CD4-positive, CD25-positive, alpha-beta regulatory T cell (primary cell): ENCODE measurements at regions not wholly inside any gene's neighbourhood (a gene's known extent, or its start where the extent isn't known, plus 50 kb on each side); places are given as distances from the start of the nearest gene placed in this dataset.

Experiments used
- ATAC-seq, 2 donors: fragments of 150-1000 bp; cut with Tn5 transposase; one replicate each; pipeline ENCODE4 v1.10.0; 2021; ENCODE audit warnings: low read depth in 2 of 2, moderate number of reproducible peaks in 2 of 2, moderate library complexity in 1 of 2
- DNase-seq, 3 donors: peaks; one replicate each; pipeline versions ENCODE4 v3.0.0 to v3.0.0-alpha.2; 2012 to 2022; ENCODE audit warnings: mixed read lengths in 1 of 3
- H3K27ac ChIP-seq: one replicate; pipeline ENCODE4 v1.7.0; 2013; ENCODE audit warnings: mild to moderate bottlenecking, low read length; ENCODE audit not compliant: insufficient read depth, poor library complexity, severe bottlenecking
- H3K27me3 ChIP-seq: one replicate; pipeline ENCODE4 v1.7.0; 2013; ENCODE audit warnings: low read length; ENCODE audit not compliant: control insufficient read depth, insufficient read depth
- H3K36me3 ChIP-seq: one replicate; pipeline ENCODE4 v1.7.0; 2013; ENCODE audit warnings: mild to moderate bottlenecking, low read length, moderate library complexity; ENCODE audit not compliant: control insufficient read depth, insufficient read depth
- H3K4me1 ChIP-seq: 2 replicates; pipeline ENCODE4 v1.7.0; 2013; ENCODE audit warnings: mild to moderate bottlenecking, low read length; ENCODE audit not compliant: insufficient read depth, control insufficient read depth, poor library complexity, severe bottlenecking
- H3K4me3 ChIP-seq: one replicate; pipeline ENCODE4 v1.7.0; 2013; ENCODE audit warnings: low read depth, mild to moderate bottlenecking, low read length, moderate library complexity
- H3K9me3 ChIP-seq, 2 experiments: 1 replicate in 1 of 2; 2 replicates in 1 of 2; pipeline ENCODE4 v1.7.0; 2013; ENCODE audit warnings: low read length in 2 of 2, mild to moderate bottlenecking in 1 of 2, moderate library complexity in 1 of 2; ENCODE audit not compliant: control insufficient read depth in 2 of 2
- H3K27ac Mint-ChIP-seq, 3 donors: one replicate each; pipeline ENCODE4 v1.8.0; 2020 to 2022; ENCODE audit warnings: mild to moderate bottlenecking in 3 of 3, mixed read lengths in 3 of 3, moderate library complexity in 2 of 3
- H3K27me3 Mint-ChIP-seq: one replicate; pipeline ENCODE4 v1.8.0; 2022; ENCODE audit warnings: mild to moderate bottlenecking, mixed read lengths
- H3K36me3 Mint-ChIP-seq: one replicate; pipeline ENCODE4 v1.8.0; 2020; ENCODE audit warnings: mixed read lengths
- H3K4me1 Mint-ChIP-seq, 4 donors: one replicate each; pipeline ENCODE4 v1.8.0; 2020 to 2022; ENCODE audit warnings: mixed read lengths in 4 of 4, mild to moderate bottlenecking in 1 of 4
- H3K4me3 Mint-ChIP-seq, 4 donors: one replicate each; pipeline ENCODE4 v1.8.0; 2020 to 2022; ENCODE audit warnings: mild to moderate bottlenecking in 4 of 4, mixed read lengths in 4 of 4, moderate library complexity in 3 of 4
- H3K9me3 Mint-ChIP-seq, 7 donors: one replicate each; pipeline ENCODE4 v1.8.0; 2020 to 2022; ENCODE audit warnings: mixed read lengths in 7 of 7, mild to moderate bottlenecking in 3 of 7, moderate library complexity in 2 of 7

GRCh38 chr11:113571531-113571930 lies 96.3 kb upstream of the DRD2 start:
- no peaks in the 10 kb centered on the region for H3K36me3 Mint-ChIP-seq
- H3K9me3 Mint-ChIP-seq, result no peaks in the 10 kb centered on the region
- no peak overlapping the region for H3K4me3 Mint-ChIP-seq
- Histone ChIP-seq H3K36me3 (no peaks in the 10 kb centered on the region), H3K4me3 (no peak overlapping the region), H3K27me3 (no peaks in the 10 kb centered on the region), H3K4me1 (no peaks in the 10 kb centered on the region), H3K9me3 (no peaks in the 10 kb centered on the region), H3K27ac (no peak overlapping the region)
- no peaks in the 10 kb centered on the region for H3K27me3 Mint-ChIP-seq
- no peak overlapping the region for H3K27ac Mint-ChIP-seq
- ATAC-seq (no peak), DNase-seq (no peak)
- no peaks in the 10 kb centered on the region for H3K4me1 Mint-ChIP-seq

GRCh38 chr11:113570906-113571305 lies 95.7 kb upstream of the DRD2 start:
- Mint-ChIP-seq H3K36me3 (no peaks in the 10 kb centered on the region), H3K27ac (no peak overlapping the region), H3K9me3 (no peaks in the 10 kb centered on the region), H3K4me3 (no peak overlapping the region), H3K27me3 (no peaks in the 10 kb centered on the region), H3K4me1 (no peaks in the 10 kb centered on the region)
- H3K4me3 ChIP-seq, result no peak overlapping the region
- H3K9me3 ChIP-seq, result no peaks in the 10 kb centered on the region
- no peaks in the 10 kb centered on the region for H3K36me3 ChIP-seq
- DNase-seq, result no peak
- H3K4me1 ChIP-seq, result no peaks in the 10 kb centered on the region
- no peak overlapping the region for H3K27ac ChIP-seq
- no peaks in the 10 kb centered on the region for H3K27me3 ChIP-seq
- no peak for ATAC-seq

GRCh38 chr11:113569391-113569790 lies 94.2 kb upstream of the DRD2 start:
- no peak overlapping the region for H3K27ac ChIP-seq
- H3K4me3 ChIP-seq, result no peak overlapping the region
- H3K27me3 ChIP-seq, result no peaks in the 10 kb centered on the region
- H3K36me3 Mint-ChIP-seq, result no peaks in the 10 kb centered on the region
- DNase-seq (no peak), ATAC-seq (no peak)
- no peaks in the 10 kb centered on the region for H3K27me3 Mint-ChIP-seq
- H3K36me3 ChIP-seq, result no peaks in the 10 kb centered on the region
- no peak overlapping the region for H3K4me3 Mint-ChIP-seq
- H3K9me3 ChIP-seq, result no peaks in the 10 kb centered on the region
- peaks cover 0 to under 1% (median 0%) of the 10 kb centered on the region in 4 donors for H3K4me1 Mint-ChIP-seq
- H3K27ac Mint-ChIP-seq, result no peak overlapping the region
- no peaks in the 10 kb centered on the region for H3K9me3 Mint-ChIP-seq
- H3K4me1 ChIP-seq, result no peaks in the 10 kb centered on the region

GRCh38 chr11:113568566-113568965 lies 93.4 kb upstream of the DRD2 start:
- Histone ChIP-seq H3K4me1 (no peaks in the 10 kb centered on the region), H3K4me3 (no peak overlapping the region), H3K27ac (no peak overlapping the region), H3K9me3 (no peaks in the 10 kb centered on the region), H3K27me3 (no peaks in the 10 kb centered on the region), H3K36me3 (no peaks in the 10 kb centered on the region)
- Mint-ChIP-seq H3K4me3 (no peak overlapping the region), H3K27me3 (no peaks in the 10 kb centered on the region), H3K9me3 (no peaks in the 10 kb centered on the region), H3K36me3 (no peaks in the 10 kb centered on the region), H3K4me1 (peaks cover 0 to 6% (median 0%) of the 10 kb centered on the region in 4 donors), H3K27ac (no peak overlapping the region)
- DNase-seq (no peak), ATAC-seq (no peak)

- Mint-ChIP-seq H3K4me1 (peaks cover 0 to 11% (median 2%) of the 10 kb centered on the region in 4 donors), H3K4me3 (no peak overlapping the region), H3K36me3 (no peaks in the 10 kb centered on the region), H3K27me3 (no peaks in the 10 kb centered on the region), H3K9me3 (no peaks in the 10 kb centered on the region), H3K27ac (no peak overlapping the region)
- no peaks in the 10 kb centered on the region for H3K27me3 ChIP-seq
- H3K36me3 ChIP-seq, result no peaks in the 10 kb centered on the region
- H3K27ac ChIP-seq, result no peak overlapping the region
- no peaks in the 10 kb centered on the region for H3K4me1 ChIP-seq
- no peak for DNase-seq
- ATAC-seq, result no peak
- H3K4me3 ChIP-seq, result no peak overlapping the region
- H3K9me3 ChIP-seq, result no peaks in the 10 kb centered on the region
Observed at GRCh38 chr11:113567867-113568544, 92.8 kb upstream of the DRD2 start.

- H3K27me3 Mint-ChIP-seq, result no peaks in the 10 kb centered on the region
- peaks cover 0 to 19% (median 7%) of the 10 kb centered on the region in 4 donors for H3K4me1 Mint-ChIP-seq
- Histone ChIP-seq H3K27me3 (no peaks in the 10 kb centered on the region), H3K9me3 (no peaks in the 10 kb centered on the region), H3K4me1 (no peaks in the 10 kb centered on the region), H3K36me3 (no peaks in the 10 kb centered on the region), H3K27ac (no peak overlapping the region), H3K4me3 (no peak overlapping the region)
- DNase-seq (no peak), ATAC-seq (no peak)
- no peak overlapping the region for H3K4me3 Mint-ChIP-seq
- H3K36me3 Mint-ChIP-seq, result no peaks in the 10 kb centered on the region
- no peak overlapping the region for H3K27ac Mint-ChIP-seq
- no peaks in the 10 kb centered on the region for H3K9me3 Mint-ChIP-seq
Observed at GRCh38 chr11:113567097-113567496, 91.9 kb upstream of the DRD2 start.

GRCh38 chr11:113564527-113565130 lies 89.4 kb upstream of the DRD2 start:
- H3K36me3 Mint-ChIP-seq, result no peaks in the 10 kb centered on the region
- Histone ChIP-seq H3K4me1 (no peaks in the 10 kb centered on the region), H3K36me3 (no peaks in the 10 kb centered on the region), H3K9me3 (no peaks in the 10 kb centered on the region), H3K27ac (no peak overlapping the region), H3K27me3 (no peaks in the 10 kb centered on the region), H3K4me3 (no peak overlapping the region)
- no peak for ATAC-seq
- H3K27ac Mint-ChIP-seq, result no peak overlapping the region
- no peak for DNase-seq
- H3K27me3 Mint-ChIP-seq, result no peaks in the 10 kb centered on the region
- peaks cover 0 to 19% (median 7%) of the 10 kb centered on the region in 4 donors for H3K4me1 Mint-ChIP-seq
- no peaks in the 10 kb centered on the region for H3K9me3 Mint-ChIP-seq
- no peak overlapping the region for H3K4me3 Mint-ChIP-seq
